Activated naive CD4-positive, alpha-beta T cell treated with anti-CD3 and anti-CD28 coated beads, Interleukin-2, amount 50 U/mL, for 72 hours (primary cell): ENCODE measurements at regions not wholly inside any gene's neighbourhood (a gene's known extent, or its start where the extent isn't known, plus 50 kb on each side); places are given as distances from the start of the nearest gene placed in this dataset.

ENCODE experiments used
- ATAC-seq, 2 donors: fragments of 150-1000 bp; cut with Tn5 transposase; 2 replicates each; pipeline ENCODE4 v1.10.0; 2021; ENCODE audit warnings: mild to moderate bottlenecking in 2 of 2, moderate library complexity in 2 of 2
- DNase-seq, 2 donors: peaks; one replicate each; pipeline ENCODE4 v3.0.0; 2021 to 2022; ENCODE audit warnings: low spot score in 2 of 2
- H3K27ac Mint-ChIP-seq, 2 donors: one replicate each; pipeline ENCODE4 v1.8.0; 2022; ENCODE audit warnings: mild to moderate bottlenecking in 2 of 2, mixed read lengths in 2 of 2
- H3K36me3 Mint-ChIP-seq, 2 donors: one replicate each; pipeline ENCODE4 v1.8.0; 2022; ENCODE audit warnings: mixed read lengths in 2 of 2
- H3K9me3 Mint-ChIP-seq, 2 donors: one replicate each; pipeline ENCODE4 v1.8.0; 2022; ENCODE audit warnings: mixed read lengths in 2 of 2

- Mint-ChIP-seq H3K36me3 (peaks cover 4 to 7% of the 10 kb centered on the region in 2 donors), H3K27ac (no peak overlapping the region), H3K9me3 (peaks cover 18% of the 10 kb centered on the region in 2 donors)
- ATAC-seq: no peak
- no peak for DNase-seq
Measured at GRCh38 chr12:125453751-125454150, 388.5 kb downstream of the AACS start.

GRCh38 chr12:125454291-125454690, 389.1 kb downstream of the AACS start:
- ATAC-seq (no peak), DNase-seq (no peak)
- Mint-ChIP-seq H3K36me3 (peaks cover 4 to 7% of the 10 kb centered on the region in 2 donors), H3K27ac (no peak overlapping the region), H3K9me3 (peaks cover 17% of the 10 kb centered on the region in 2 donors)

- Mint-ChIP-seq H3K36me3 (peaks cover 0 to 7% of the 10 kb centered on the region in 2 donors), H3K27ac (no peak overlapping the region), H3K9me3 (peaks cover 12 to 13% of the 10 kb centered on the region in 2 donors)
- DNase-seq: no peak
- no peak for ATAC-seq
Measured at GRCh38 chr12:125454786-125455480, 389.7 kb downstream of the AACS start.

- no peak for DNase-seq
- Mint-ChIP-seq H3K27ac (no peak overlapping the region), H3K9me3 (peaks cover 12% of the 10 kb centered on the region in 2 donors), H3K36me3 (peaks cover 0 to 6% of the 10 kb centered on the region in 2 donors)
- ATAC-seq: no peak
Measured at GRCh38 chr12:125455556-125455955, 390.3 kb downstream of the AACS start.

- Mint-ChIP-seq H3K36me3 (no peaks in the 10 kb centered on the region), H3K9me3 (peaks cover 0 to 3% of the 10 kb centered on the region in 2 donors), H3K27ac (no peak overlapping the region)
- DNase-seq (no peak), ATAC-seq (no peak)
Measured at GRCh38 chr12:125458552-125459268, 393.5 kb downstream of the AACS start.

- ATAC-seq (no peak), DNase-seq (no peak)
- peaks cover 0 to 9% of the 10 kb centered on the region in 2 donors for H3K9me3 Mint-ChIP-seq
- no peak overlapping the region for H3K27ac Mint-ChIP-seq
- H3K36me3 Mint-ChIP-seq: no peaks in the 10 kb centered on the region
Measured at GRCh38 chr12:125461831-125462230, 396.6 kb downstream of the AACS start.

- no peak for DNase-seq
- Mint-ChIP-seq H3K36me3 (no peaks in the 10 kb centered on the region), H3K9me3 (peaks cover 0 to 9% of the 10 kb centered on the region in 2 donors), H3K27ac (no peak overlapping the region)
- ATAC-seq: no peak
Measured at GRCh38 chr12:125463386-125463785, 398.2 kb downstream of the AACS start.

GRCh38 chr12:125467363-125467762, 402.1 kb downstream of the AACS start:
- ATAC-seq (no peak), DNase-seq (no peak)
- Mint-ChIP-seq H3K9me3 (peaks cover 0 to 5% of the 10 kb centered on the region in 2 donors), H3K27ac (no peak overlapping the region), H3K36me3 (no peaks in the 10 kb centered on the region)

- no peak for DNase-seq
- no peak for ATAC-seq
- no peak overlapping the region for H3K27ac Mint-ChIP-seq
- peaks cover 0 to 5% of the 10 kb centered on the region in 2 donors for H3K9me3 Mint-ChIP-seq
- H3K36me3 Mint-ChIP-seq: no peaks in the 10 kb centered on the region
Measured at GRCh38 chr12:125469683-125470082, 404.4 kb downstream of the AACS start.

GRCh38 chr12:125470838-125471783, 405.9 kb downstream of the AACS start:
- ATAC-seq (no peak), DNase-seq (no peak)
- Mint-ChIP-seq H3K36me3 (no peaks in the 10 kb centered on the region), H3K9me3 (peaks cover 0 to 5% of the 10 kb centered on the region in 2 donors), H3K27ac (no peak overlapping the region)

- H3K9me3 Mint-ChIP-seq: no peaks in the 10 kb centered on the region
- DNase-seq: no peak
- H3K36me3 Mint-ChIP-seq: no peaks in the 10 kb centered on the region
- no peak overlapping the region for H3K27ac Mint-ChIP-seq
- ATAC-seq: no peak
Measured at GRCh38 chr12:125473501-125473900, 408.3 kb downstream of the AACS start.

GRCh38 chr12:125487336-125487735, 422.1 kb downstream of the AACS start:
- peaks cover 4% of the 10 kb centered on the region in 2 donors for H3K9me3 Mint-ChIP-seq
- no peak for ATAC-seq
- H3K36me3 Mint-ChIP-seq: no peaks in the 10 kb centered on the region
- H3K27ac Mint-ChIP-seq: no peak overlapping the region
- no peak for DNase-seq

- Mint-ChIP-seq H3K9me3 (peaks cover 9% of the 10 kb centered on the region in 2 donors), H3K27ac (no peak overlapping the region), H3K36me3 (peaks cover 6% of the 10 kb centered on the region in 2 donors)
- ATAC-seq (no peak), DNase-seq (no peak)
Measured at GRCh38 chr12:125491553-125491952, 426.3 kb downstream of the AACS start.

GRCh38 chr12:125492354-125493270, 427.4 kb downstream of the AACS start:
- ATAC-seq (no peak), DNase-seq (no peak)
- Mint-ChIP-seq H3K27ac (no peak overlapping the region), H3K9me3 (peaks cover 9% of the 10 kb centered on the region in 2 donors), H3K36me3 (peaks cover 6% of the 10 kb centered on the region in 2 donors)

- Mint-ChIP-seq H3K9me3 (peaks cover 5% of the 10 kb centered on the region in 2 donors), H3K27ac (no peak overlapping the region), H3K36me3 (peaks cover 6% of the 10 kb centered on the region in 2 donors)
- DNase-seq (no peak), ATAC-seq (no peak)
Measured at GRCh38 chr12:125493704-125494308, 428.6 kb downstream of the AACS start.
